RPMI8226 (cell line): ENCODE measurements at regions not wholly inside any gene's neighbourhood (a gene's known extent, or its start where the extent isn't known, plus 50 kb on each side); places are given as distances from the start of the nearest gene placed in this dataset.
"Not testable (repeated sequence)": the region's sequence is repeated elsewhere in the genome, so short reads cannot be mapped to it uniquely, and the experiment has no call there.

ENCODE experiments used
- DNase-seq: peaks from one replicate; pipeline ENCODE4 v3.0.0-alpha.2; 2015

GRCh38 chr16:35754391-35755369 lies 2295.3 kb downstream of the TP53TG3F start:
- no peak for DNase-seq

DNA sequence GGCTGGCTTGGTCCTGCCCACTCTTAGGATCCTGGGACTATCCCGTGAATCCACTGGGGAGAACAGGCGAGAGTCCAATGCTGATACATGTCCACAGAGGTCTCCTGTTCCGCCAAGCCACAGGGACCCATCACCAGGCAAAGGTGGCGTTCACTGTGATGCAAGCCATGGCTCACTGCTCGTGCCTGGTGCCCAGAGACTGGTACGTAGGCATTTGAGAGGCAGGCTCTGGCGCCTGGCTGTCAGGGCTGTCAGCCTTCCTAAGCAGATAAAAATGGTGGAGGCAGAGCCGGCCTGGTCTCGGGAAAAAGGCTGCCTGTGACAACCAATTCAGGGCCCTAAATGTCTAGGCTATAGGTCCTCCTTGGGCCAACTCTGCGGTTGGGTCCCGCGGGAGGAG lies 2329.0 kb downstream of the TP53TG3F start:
- no peak for DNase-seq

DNA sequence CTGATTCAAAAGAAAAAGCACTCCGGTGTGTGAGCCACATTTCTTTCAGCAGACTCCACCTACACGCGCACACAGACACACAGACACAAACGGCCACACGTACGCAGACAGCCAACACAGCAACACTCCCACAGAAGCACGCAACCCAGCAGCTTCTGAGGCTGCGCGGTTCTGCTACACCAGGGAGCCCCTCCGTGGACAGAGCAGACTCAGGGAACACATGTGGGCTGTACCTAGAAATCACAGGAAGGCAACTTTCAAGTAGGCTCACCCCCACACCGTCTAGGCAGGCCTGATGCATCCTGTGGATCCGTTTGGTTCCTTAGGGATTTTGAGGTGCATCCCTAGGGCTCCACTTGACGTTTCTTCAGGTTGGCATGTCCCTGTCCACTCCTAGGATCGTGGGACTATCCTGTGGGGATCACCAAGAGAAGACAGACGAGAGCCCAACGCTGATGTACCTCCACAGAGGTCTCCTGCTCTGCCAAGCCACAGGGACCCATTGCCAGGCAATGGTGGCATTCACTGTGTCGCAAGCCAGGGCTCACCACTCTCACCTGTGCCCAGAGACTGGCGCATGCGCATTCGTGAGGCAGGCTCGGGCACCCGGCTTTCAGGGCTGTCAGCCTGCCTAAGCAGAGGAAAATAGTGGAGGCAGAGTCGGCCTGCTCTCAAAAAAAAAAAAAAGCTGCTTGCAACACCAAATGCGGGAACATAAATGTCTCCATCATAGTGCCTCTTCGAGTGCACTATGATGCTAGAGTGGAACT lies 2333.3 kb downstream of the TP53TG3F start:
- peak; percentile 42 for DNase-seq

- DNase-seq: no peak
These were observed 2334.2 kb downstream of the TP53TG3F start for GRCh38 chr16:35793601-35794000.

GRCh38 chr16:35794896-35795295 lies 2335.5 kb downstream of the TP53TG3F start:
- no peak for DNase-seq

GRCh38 chr16:35795361-35796029 lies 2336.1 kb downstream of the TP53TG3F start:
- peak; percentile 71 for DNase-seq

DNA sequence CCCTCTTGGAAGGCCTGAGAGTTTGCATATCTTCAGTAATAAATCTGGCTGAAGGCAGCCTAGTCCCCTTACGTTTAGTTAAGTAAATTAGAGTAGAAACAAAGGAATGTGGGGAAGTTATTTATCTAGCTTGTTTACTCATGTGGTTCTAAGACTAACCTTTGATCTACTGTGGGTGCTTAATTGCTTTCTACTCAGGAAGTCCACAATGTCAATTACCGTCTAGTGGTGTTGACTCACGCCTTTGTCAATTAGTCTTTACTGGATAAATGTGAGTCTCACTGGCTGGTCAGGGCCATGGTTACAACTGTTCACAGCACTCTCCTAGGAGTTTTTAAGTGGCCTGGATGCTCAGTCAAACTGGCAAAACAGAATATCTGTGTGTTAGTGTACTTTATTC lies 2338.4 kb downstream of the TP53TG3F start:
- DNase-seq: no peak

- peak; percentile 74 for DNase-seq
These were observed 2339.5 kb downstream of the TP53TG3F start for GRCh38 chr16:35798885-35799426.

DNA sequence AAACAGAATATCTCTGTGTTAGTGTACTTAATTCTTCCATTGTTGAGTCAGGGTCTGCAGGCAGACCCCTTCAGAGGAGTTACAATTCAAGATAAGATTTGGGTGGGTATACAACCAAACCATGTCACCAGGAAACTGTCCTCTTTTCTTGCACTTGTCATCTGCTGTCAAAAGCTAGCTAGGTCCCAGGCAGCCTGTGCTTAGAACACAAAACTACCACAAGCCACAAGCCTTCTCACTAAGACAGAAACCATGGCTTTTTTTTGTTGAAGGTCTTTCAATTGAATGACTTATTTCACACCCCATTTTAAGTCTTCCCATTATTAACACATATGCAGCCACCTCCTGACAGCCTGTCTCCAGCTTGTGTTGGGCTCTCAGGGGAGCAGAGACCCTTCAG lies 2345.1 kb downstream of the TP53TG3F start:
- not testable (repeated sequence) for DNase-seq

DNA sequence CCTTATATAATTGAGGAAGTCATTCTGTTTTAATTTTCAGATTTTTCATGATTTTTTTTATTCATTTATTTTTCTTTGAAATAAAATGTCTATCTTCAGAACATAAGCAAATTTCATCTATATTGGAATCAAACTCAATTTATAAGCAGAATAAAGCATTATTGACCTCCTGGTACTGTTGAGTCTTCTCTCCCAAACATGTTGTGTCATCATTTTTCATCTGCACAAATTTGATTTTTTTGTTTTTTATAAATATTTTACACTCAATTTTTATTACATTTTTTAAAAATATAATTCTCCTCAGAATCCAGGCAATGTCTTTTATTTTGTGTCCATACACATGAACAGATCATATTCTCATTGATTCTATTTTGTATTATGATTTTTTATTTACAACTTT lies 2363.9 kb downstream of the TP53TG3F start:
- no peak for DNase-seq

- peak; percentile 13 for DNase-seq
These were observed 2382.2 kb downstream of the TP53TG3F start for GRCh38 chr16:35841632-35842031.

DNA sequence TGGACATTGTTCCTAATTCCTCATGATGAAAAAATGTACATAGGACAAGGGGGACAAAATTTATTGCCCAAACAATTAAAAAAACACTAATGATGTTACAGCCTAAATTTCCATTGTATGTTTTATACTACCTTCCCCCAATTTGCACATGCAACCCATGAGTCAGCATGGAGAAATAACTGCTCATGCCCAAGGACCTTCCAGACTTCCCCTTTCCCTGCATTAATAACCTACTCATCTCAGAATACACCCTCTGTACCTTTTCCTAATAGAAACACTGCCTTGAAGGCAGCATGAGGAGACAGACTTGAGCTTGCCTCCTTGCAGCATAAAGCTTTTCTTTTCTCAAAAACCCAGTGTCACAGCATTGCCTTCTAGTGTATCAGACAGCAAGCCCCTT lies 2402.8 kb downstream of the TP53TG3F start:
- DNase-seq: no peak

DNA sequence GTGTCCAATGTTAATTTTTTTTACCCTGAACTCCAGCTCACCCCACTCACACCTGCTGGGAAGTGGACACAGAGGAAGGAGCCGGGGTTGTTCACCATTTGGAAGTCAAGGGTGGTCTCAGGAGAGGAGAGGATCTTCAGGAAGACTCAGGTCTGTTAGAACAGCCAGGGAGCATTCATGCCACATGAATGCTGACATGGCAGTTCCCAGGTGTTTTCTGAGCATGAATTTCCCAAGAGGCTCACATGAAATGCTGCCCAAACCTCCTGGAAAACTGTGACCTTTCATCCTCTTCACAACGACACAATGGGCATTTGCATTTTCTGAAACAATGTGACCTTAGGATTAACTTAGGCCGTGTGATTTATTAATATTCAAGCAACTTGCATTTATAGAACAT lies 2409.2 kb downstream of the TP53TG3F start:
- no peak for DNase-seq

DNA sequence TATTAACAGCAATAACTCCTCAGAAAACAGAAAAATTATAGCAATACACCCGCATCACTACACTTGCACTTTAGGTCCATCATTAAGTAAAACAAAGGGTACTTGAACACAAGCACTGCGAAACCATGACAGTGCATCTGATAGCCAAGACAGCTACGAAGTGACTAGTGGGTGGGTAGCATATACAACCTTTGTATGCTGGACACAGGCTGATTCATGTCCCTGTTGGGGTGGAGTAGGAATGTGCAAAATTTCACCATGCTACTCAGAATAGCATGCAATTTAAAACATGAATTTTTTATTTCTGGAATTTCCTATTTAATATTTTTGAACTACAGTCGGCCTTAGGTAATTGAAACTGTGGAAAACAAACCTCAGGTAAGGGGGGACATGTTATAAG lies 2414.1 kb downstream of the TP53TG3F start:
- no peak for DNase-seq

DNA sequence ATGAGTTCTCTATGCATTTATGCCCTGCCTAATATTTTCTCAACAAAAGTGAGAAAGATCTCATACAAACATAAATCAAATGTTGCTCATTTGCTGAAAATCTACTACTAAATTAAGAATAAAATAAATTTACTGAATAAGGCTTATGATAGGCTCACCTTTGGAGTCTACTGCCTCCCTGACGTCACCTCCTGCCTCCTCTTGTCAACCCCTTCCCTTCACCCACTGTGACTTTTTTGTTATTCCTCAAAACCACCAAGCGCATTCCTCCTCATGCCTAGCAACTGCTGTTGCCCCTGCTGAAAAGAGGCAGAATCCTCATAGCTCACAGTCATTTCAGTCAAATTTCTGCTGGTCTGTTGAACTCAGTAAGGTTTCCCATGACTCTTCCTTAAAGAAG lies 2422.2 kb downstream of the TP53TG3F start:
- DNase-seq: no peak

- no peak for DNase-seq
These were observed 2447.0 kb downstream of the TP53TG3F start for GRCh38 chr16:35906440-35906839.

- DNase-seq: no peak
These were observed 2448.7 kb downstream of the TP53TG3F start for GRCh38 chr16:35908152-35908551.

DNA sequence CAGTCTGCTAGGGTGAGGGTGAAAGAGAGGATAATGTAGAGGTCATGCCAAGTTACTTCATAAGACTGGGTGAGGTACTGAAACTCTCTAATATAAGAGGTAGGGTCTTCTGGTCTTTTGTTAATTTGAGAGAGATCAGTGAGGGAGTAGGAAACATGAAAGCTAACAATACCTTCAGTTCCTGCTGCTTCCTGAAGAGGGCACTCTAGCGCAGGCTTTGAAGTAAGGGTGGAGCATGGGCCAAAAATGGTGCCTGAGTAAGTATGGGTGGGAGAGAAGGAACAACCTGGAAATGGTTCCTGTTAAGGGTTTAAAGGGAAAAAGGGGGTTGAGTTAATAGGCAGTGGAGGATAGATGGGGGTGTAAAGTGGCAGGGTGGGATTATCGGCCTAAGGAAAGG lies 2449.5 kb downstream of the TP53TG3F start:
- DNase-seq: peak; percentile 51

DNA sequence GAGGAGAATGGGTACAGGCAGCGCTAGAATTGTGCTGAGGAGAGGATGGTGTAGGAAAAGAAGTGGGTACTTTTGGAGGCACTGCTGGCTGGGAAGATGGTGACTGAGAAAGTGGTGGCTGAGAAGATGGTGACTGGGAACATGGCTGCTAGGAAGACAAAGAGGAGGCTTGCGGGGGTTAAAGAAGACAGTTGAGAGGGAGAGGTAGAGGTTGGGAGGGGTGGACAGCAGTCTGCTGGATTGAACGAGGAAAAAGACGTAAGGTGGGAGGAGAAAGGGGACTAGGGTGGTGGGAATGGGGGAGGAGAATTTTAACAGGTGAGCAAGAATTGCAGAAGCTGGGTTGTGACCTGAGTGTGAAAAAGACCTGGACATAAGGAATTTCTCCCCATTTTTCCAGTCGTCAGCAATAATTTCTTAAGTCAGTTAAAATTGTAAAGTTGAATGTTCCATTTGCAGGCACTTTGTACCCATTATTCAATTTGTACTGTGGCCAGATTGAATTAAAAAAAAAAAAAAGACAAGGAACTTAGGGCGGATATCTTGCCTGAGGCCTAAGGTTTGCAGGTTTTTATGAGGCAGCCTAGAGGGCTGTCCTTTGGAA lies 2450.0 kb downstream of the TP53TG3F start:
- DNase-seq: no peak

DNA sequence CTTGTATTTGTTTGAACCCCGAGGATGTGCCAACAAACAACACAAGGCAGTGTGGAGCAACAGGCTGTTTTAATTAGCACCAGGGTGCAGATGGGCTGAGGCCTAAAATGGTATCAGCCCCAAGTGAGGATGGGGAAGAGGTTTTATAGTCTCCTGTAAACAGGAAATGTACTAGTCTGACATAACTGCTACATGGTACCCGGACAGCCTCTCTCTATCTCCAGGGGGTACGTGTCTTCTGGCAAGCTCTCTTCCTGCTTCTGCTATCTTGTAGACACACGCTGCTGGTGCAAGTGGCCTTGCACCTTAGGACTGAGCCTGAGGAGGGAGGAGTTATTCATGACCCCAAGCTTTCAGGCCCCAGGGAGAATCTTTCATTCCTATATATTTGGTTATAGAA lies 2451.0 kb downstream of the TP53TG3F start:
- DNase-seq: no peak

- no peak for DNase-seq
These were observed 2452.5 kb downstream of the TP53TG3F start for GRCh38 chr16:35911899-35912298.

- no peak for DNase-seq
These were observed 2472.3 kb downstream of the TP53TG3F start for GRCh38 chr16:35931722-35932121.
